ENCODE measurements at regions not wholly inside any gene's neighbourhood (a gene's known extent, or its start where the extent isn't known, plus 50 kb on each side); places are given as distances from the start of the nearest gene placed in this dataset.

GRCh38 chr4:89358935-89359638, 51.5 kb upstream of the GPRIN3 start:
- intact Hi-C loops (cut with micrococcal nuclease; ENCODE audit: unreplicated experiment): no loop called here

GRCh38 chr4:89357787-89358186, 50.2 kb upstream of the GPRIN3 start:
- H3K27ac Mint-ChIP-seq (ENCODE audit: unreplicated experiment): no peak overlapping the region

More at GRCh38 chr4:89358935-89359638, 51.5 kb upstream of the GPRIN3 start:
- CTCF ChIA-PET: no interaction called here
- no peak overlapping the region for H3K27ac Mint-ChIP-seq (ENCODE audit: unreplicated experiment)
- BruUV-seq (replicated peaks): no TSS peak
- TF ChIP-seq CTCF (IDR thresholded peaks at IDR 0.05; ENCODE audit: unreplicated experiment): no peak
- DNase-seq: no peak
- peaks cover 13% of the 10 kb centered on the region for H3K4me1 Mint-ChIP-seq (ENCODE audit: low read depth, unreplicated experiment)
- no peak overlapping the region for H3K4me3 Mint-ChIP-seq (ENCODE audit: low read depth, unreplicated experiment)
- no peaks in the 10 kb centered on the region for H3K27me3 Mint-ChIP-seq (ENCODE audit: unreplicated experiment)
- H3K9me3 Mint-ChIP-seq (ENCODE audit: low read depth, unreplicated experiment): no peaks in the 10 kb centered on the region
- no peaks in the 10 kb centered on the region for H3K36me3 Mint-ChIP-seq (ENCODE audit: insufficient read depth, unreplicated experiment)

More at GRCh38 chr4:89357787-89358186, 50.2 kb upstream of the GPRIN3 start:
- intact Hi-C loops (cut with micrococcal nuclease; ENCODE audit: unreplicated experiment): no loop called here
- BruUV-seq (replicated peaks): no TSS peak
- Mint-ChIP-seq H3K27me3 (ENCODE audit: unreplicated experiment) (no peaks in the 10 kb centered on the region), H3K4me3 (ENCODE audit: low read depth, unreplicated experiment) (no peak overlapping the region), H3K36me3 (ENCODE audit: insufficient read depth, unreplicated experiment) (no peaks in the 10 kb centered on the region), H3K9me3 (ENCODE audit: low read depth, unreplicated experiment) (no peaks in the 10 kb centered on the region), H3K4me1 (ENCODE audit: low read depth, unreplicated experiment) (peaks cover 13% of the 10 kb centered on the region)
- CTCF ChIA-PET: no interaction called here
- TF ChIP-seq CTCF (IDR thresholded peaks at IDR 0.05; ENCODE audit: unreplicated experiment): no peak
- no peak for DNase-seq

Measured in Calu3 (cell line).